ENCODE measurements at regions not wholly inside any gene's neighbourhood (a gene's known extent, or its start where the extent isn't known, plus 50 kb on each side); places are given as distances from the start of the nearest gene placed in this dataset.

DNA sequence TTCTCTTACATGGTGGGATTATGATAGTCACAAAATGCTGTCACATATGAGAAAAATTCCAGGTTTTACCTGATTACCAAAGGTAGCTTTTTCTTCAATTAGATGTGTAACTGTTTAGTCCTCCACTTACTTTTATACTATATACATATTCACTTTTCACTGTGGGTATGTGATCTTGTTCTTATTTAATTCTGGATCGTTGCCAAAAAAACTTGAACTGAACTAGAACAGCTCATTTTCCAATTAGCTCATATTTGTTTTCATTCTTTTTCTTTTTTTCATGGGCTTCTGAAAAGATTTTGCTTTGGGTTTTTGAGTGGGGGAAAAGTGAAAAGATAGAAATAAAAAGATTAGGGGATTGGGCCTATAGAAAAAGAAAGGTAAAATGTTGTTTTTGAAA is 291.9 kb downstream of the NDFIP2 start:
- no peak for DNase-seq

DNA sequence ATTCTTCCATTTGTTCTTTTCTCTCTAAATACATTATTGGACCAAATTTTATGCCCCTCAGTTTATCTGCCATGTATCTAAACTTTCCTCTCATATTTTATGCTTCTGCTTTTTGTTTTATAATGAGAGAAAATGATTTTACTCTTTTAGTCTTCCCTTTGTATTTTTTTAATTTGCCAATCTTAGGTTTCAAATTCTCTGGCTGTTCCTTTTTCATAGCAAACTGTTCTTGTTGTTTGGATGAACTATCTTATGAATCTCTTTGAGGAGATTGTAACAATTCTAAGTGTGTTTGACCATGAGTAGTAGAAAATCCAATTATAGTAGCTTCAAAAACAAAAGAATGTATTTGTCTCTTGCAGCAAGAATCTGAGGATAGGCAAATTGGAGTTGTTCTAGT is 290.5 kb downstream of the NDFIP2 start:
- DNase-seq, result no peak

DNA sequence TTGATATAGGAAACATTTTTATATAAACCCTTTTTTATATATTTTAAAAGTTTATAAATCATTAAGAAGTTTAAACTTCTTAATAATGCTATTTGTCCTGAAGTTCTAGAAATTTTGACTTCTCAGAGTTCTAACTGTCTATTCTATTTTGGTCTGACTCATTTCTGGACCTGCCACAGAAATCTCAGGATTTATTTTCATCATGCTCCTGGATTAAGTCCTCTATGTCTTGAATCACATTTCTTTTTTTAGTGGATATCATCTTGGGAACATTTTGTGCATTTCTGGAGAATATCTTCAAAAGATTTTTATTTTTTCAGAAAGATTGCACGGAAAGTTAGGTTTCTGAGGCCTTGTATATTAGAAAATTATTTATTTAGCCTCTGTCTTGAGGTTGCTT is 289.1 kb downstream of the NDFIP2 start:
- no peak for DNase-seq

DNA sequence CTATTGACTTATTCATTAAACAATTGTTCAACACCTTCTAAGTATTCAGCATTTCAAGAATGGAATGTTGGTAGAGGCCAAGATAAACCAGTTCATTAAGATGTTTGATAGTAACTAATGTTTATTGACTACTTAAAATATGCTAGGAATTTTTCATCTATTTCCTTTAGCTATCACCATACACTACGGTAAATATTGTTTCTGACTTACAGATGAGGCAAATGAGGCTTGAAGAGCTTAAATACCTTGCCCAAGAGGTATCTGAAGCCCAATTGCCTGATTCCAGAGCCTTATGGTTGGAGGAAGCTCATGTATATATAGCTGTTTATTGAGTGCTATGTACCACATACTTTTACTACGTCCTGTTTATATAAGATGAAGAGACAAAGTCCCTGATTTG is 286.2 kb downstream of the NDFIP2 start:
- DNase-seq, result no peak

DNA sequence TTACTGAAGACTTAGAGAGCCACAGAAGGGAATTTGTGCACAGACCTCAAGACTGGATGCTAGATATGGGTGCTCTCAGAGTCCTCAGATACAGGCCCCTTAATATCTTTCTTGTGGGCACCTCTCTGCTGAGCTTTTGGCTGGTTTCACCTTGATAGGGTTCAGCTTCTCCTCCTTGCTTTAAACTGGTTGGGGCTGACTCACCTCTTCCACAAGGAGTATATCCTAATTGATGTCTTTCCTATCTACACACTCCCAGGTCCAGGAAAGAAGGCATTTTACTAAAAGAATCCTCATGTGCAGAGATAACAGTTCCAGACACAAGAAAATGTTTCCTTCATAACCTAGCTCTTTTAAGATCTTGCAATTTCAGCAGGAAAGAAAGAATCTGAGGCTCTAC is 284.4 kb downstream of the NDFIP2 start:
- no peak for DNase-seq

DNA sequence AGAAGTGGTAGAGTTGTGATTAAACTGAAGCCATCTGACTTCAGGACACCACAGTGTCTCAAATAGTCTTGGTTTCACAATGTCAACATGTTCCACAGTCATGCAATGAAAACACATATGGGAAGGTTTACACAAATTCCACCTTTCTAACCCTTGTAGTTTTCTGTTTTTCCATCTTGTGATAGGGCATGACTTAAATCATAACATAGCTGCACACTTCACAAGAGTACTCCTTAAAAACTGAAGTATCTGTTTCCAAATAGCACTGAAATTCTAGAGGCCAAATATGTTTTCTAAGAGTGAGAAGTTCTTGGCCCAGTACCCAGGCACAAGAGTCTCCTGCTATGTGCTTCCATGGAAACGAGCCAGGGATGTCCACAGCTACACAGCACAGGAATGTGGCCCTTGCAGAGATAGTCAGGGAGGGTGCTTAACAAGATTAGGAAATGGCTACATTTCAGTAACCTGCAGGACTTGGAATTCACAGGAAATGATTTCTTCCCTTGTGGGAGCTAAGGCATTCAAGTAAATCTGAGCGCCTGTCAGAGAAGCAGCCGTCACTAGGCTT is 269.1 kb downstream of the NDFIP2 start:
- DNase-seq, result no peak

DNA sequence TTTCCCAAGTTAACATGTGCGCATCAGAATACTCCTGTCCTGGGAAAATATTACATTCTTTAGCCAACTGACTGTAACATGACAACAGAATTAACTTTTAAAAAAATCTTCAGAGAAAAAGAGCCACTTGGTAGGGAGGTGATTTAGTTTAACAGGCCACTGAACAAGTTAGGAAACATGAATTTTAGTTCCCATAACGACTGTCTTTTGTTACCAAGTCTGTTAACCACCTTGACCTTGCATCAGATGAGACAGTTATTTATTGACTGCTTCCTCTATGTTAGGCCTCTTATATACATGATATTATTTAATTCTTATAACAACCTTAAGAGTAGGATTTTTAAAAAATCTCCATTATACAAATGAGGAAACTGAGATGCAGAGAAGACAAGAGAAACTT is 268.6 kb downstream of the NDFIP2 start:
- DNase-seq, result no peak

DNA sequence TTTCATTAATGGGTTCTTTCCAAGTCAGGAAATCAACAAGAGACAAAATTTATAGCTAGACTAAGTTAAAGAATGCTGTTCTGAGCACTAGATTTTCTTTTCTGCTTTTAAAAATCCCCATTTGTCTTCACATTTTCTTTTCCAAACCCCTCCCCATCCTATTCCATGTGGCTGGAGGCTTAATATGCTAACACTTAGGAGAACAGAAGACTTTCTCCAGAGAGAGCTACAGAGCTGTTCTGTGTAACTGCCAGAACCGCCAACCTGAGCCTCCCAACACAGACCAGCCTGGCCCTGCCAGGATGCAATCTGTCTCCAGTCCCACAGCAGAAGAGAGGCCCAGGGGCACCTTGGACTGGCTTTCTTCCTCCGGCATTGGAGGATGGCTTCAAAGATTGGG is 264.1 kb downstream of the NDFIP2 start:
- no peak for DNase-seq

DNA sequence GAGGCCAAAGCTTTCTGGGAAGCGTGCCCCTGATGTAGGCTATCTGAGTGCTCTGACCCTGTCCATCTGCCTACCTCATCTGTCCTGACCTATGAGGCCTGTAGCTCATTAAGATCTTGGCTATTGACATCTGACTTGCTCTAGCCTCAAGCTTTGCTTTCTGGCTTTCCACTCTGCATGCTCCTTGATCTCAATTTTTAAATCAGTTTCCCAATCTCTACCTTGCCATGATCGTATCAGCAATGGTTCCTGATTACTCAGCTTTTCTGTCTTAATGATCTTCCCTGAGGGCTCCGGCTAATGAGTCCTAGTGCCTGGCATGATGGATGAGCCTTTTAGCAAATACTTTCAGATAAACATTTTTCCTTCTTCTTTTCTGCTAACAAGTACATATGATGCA is 262.0 kb downstream of the NDFIP2 start:
- DNase-seq, result no peak

DNA sequence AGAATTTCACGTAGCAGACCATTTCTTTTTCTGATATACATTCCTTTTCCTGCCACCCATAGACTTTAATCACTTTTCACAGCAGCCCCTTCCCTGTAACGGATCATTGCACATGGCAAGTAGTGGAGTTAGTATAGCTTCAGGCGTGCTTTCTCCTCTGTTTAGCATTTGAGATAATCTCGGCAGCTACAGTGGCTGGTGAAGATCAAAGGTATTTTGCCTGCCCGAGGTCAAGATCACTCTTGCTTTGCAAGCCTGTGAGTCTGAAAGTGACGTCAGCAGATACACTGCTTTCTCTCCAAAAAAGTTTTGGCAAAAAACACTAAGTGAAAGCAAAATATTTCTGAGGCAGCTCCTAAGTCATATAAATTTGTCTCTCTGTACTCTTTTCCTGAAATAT is 260.0 kb downstream of the NDFIP2 start:
- DNase-seq, result no peak

DNA sequence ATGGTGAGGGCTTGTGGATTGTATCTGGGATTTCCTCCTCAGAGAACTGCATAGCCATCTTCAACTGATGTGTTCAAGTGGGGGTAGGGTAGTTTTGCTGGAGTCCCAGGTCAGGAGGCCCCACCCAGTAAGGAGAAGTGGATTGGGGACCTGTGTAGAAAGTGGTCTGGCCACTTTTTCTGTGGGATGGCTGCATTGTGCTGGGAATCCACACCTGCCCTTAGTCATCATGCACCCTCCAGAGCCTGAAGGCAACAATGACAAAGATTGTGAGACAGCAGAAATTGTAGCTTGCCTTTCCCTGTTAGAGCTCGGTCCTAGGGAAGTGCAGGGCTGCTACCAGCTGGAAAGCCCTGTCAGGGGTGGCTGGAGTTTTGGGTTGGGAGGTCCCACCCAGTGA is 255.4 kb downstream of the NDFIP2 start:
- DNase-seq, result no peak

DNA sequence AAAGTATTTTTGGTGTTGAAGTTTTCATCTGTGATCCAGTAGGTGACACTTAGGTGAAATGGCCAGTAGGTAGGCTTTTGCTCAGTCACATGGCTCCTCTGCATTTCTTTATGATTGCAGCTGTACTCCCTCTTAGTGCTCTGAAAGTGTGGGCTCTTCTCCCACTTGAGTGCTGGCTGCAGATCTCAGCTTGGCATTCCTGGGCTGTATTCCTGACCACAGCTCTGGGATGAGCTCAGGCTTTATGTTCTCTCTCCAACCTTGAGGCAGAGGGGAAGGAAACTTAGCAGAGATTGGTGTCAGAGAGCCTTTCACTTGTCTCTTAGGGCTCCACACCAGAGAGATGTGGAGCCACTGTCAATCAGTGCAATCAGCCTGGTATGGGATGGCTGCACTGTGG is 254.3 kb downstream of the NDFIP2 start:
- DNase-seq, result no peak

DNA sequence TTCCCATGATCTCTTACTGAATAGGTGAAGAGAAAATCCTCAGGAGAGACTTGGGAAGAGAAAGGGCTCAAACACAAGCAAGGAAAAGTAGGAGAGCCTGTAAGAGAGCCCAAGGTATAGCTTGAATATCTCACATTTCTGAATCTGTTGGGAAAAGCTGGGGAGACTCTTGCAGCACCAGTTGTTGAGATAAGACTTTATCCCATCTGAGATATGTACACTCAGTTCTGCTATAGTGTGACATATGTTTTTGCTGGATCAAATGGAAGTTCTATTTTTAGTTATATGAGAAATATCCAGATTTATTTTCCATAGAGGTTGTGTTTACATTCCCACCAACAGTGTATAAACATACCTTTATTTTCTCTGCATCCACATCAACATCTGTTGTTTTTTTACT is 246.1 kb downstream of the NDFIP2 start:
- DNase-seq, result no peak

DNA sequence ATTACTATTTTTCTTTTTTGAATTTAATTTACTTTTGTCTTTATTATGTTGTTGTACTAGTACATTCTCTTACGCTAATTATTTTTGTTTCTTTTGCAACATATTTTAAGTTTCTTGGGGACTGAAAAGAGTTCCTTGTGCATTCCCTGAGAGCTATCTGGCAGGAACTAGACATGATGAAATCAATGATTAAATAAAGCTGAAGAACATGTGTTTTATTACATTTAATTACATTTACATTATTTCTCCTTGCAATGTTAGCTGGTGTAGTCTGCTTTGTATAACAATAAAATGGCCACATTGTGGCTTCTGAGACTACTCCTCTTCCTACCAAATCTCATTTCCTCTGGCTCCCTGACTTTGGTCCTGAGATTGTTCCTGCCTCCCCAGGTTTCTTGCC is 244.9 kb downstream of the NDFIP2 start:
- DNase-seq, result no peak

DNA sequence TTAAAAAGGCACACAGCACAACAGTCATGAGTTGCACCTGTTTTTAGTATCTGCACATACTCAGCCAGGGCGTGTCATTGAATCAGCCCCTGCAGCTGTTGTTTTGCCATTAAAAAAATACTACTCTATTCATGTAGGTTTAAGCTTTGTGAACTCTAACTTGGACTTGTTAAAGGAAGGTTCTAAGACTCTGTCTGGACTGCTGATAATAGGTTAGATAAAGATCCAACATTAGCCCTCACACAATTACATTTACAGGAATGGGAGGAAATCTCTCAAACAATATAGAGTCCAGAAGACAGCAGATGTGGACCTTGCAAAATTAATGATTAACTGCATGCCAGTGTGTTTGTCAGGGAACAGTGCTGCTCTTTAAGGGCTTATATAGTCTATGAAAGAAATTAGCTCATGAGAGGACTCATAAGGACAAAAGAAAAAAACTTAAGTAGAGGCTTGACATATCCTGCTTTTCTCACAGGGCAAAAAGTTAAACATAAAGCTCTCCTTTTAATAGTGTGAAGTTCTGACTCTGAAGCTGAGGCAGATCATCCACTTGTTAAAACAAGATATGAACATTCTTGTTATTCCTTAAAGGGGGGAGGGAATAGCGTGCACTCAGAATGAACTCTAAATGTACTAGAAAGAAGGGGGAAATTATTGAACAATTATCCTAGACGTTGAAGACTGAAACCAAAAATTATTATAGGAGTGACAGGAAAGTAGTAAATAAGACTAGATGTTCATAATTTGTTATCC is 243.6 kb downstream of the NDFIP2 start:
- no peak for DNase-seq

DNA sequence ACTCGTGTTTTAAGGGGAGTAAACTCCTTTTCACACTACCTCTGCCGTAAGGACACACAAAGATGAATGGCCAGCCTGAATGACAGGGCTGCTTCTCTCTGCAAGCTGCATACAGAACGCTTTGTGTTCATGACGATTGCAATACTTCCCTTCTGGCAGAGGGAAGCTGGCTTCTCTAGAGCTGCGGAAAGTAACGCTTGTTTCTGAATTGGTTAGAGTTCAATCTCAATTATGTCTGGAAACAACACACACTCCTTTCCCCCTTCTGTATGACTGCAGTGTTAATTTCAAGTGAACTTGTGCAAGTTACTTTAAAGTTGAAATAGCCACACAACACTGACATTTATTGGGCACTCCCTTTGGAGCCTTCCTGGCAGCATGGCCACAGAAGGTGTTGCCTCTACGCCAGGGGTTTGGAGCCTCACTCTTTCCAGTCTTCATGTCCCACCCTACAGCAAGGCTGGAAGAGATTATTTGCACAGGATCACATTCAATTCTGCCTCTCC is 242.6 kb downstream of the NDFIP2 start:
- DNase-seq, result peak in 1 of 4 experiments; percentile 5

DNA sequence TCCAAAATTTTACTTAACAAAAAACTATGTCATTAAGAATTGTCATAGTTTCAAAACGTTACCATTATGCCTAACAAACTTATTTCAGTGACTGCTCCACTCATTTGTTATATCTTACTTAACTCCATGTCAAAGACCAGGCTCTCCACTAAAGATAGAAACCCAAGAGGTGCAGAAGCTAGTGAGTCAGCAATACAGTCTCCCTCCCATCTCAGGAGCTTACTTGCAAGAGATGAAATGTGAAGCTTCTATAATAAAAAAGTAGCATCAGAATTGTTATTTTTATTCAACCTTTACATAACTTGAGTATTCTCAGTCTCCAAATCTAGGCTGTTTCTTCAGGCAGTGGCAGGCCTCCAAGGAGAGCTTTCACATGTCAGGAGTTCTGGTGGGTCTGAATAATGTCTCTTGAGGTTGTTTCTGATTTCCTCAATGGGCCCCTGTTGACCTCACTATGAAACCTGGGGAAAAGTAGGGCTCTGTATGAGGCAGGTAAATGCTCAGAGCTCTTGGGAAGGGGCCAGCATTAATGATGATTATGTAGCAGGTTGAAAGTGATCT is 242.0 kb downstream of the NDFIP2 start:
- no peak for DNase-seq

DNA sequence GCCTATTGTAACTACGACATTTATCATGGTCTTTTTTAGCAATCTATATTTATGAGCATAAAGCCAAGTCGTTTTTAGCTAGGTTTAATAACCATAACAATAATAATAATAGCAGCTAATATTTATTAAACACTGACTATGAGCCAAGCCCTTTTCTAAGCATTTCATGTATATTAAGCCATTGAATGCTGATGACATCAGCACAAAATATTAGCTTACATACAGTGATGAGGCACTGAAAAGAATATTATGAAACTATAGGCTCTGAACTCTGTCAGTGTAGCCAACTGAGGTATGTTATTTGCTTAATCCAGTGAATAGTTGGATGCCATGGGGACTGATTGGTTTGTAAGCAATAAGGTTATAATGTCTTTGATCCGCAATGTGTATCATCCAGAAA is 235.2 kb downstream of the NDFIP2 start:
- no peak for DNase-seq

DNA sequence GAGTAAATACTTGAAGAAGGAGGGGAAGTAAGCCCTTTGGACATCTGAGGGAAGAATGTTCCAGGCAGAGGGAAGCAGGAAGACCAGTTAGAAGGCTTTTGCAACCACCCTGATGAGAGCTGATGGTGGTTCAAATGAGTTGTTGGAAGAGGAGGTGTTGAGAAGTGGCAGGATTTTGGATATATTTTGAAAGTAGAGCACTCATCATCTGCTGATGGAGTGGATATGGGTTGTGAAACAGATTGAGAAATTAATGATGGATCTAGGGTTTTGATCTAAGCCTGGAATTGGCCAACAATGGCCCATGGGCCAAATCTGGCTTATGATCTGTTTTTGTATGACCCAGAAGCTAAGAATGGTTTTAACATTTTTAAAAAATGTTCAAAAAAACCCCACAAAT is 230.7 kb downstream of the NDFIP2 start:
- peak in 1 of 4 experiments; percentile 4 for DNase-seq

DNA sequence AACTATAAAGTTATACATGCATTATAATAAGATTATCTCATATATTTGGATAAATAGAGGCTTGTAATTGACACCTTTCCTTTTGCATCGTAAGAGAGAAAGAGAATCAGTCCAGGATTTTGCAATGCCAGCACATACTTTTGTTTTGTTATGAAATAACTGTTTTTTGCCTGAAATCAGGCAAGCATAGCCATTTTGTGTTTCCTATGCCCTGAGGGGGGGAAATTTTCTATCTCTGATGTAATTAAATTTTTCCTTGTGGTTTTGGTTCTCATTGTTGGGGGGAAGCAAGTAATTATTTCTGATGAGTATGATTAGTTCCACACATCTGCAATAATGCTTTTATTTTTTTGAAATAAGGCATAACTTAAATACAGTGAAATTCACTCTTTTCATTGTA is 229.4 kb downstream of the NDFIP2 start:
- DNase-seq, result no peak

DNA sequence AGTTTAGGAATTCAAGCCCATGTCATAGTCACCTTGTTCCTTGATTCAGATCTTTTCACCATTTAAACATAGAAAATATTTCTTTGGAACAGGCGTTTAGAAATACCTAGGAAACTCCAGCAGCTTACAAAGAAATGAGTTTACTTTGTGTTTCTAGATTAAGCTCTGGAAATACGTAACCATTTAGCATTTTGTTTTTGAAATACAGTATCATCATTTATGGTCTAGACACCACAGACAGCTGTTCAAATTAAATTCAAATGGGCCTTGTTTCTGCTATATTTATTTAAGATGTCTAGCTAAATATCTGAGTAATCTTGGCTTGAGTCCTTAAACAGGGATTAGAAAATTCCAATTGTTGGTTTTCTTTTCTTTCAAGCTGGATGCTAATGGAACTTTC is 228.5 kb downstream of the NDFIP2 start:
- no peak for DNase-seq

DNA sequence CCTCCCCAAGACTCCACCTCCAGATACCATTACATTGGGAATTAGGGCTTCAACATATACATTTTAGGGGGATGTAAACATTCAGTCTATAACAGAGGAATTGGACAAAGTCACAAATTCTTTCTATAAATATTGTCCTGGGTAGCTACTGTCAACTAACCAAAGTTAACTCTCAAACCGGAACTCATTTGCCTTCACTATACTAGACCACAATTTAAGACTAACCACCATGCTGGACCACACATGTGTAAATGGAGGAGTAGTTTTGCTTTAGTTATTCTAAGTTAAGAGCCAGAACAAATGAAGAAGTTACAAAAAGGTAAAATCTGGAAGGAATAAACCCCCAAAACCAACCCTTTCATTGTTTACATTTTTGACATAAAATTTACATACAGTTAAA is 222.8 kb downstream of the NDFIP2 start:
- no peak for DNase-seq

DNA sequence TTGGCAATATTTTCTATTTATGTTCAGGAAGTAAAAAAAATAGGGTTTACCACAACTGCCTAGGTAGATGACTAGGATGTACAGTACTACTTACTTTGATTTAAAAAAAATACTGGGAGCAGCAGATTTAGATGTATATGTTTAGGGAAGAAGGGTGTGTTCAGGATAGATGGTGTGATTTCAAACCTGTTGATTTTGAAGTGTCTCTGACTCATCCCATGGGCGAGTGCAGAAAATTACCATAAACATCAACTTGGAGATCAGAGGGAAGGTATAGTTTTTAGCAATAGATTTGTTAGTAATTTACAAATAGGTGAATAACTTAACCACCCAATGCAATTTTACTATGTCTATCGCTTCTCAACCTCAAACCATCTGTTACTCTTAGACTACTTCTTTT is 214.8 kb downstream of the NDFIP2 start:
- no peak for DNase-seq

DNA sequence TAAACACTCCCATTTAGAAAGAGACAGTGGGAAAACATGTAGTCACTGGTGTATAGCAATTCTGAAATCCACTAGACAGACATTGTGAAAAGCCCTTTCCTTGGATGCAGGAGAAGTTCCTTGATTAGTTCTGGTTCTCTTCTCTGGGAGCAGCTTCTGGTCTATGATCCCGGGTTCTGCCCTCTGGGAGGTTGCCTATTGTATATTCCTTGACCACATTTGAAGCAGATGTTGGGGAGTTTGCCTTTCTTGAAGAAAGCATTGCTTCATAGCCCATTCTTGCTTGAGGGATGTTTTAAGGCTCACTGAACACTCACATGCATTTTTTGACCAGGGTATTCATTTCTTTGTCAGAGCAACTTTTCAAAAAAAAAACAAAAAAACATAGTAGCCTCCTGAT is 211.9 kb downstream of the NDFIP2 start:
- no peak for DNase-seq
